Right ventricle myocardium superior (tissue), 1 donor: ENCODE measurements at regions not wholly inside any gene's neighbourhood (a gene's known extent, or its start where the extent isn't known, plus 50 kb on each side); places are given as distances from the start of the nearest gene placed in this dataset.

Experiments used
- ATAC-seq: fragments of 200-7000 bp; cut with Tn5 transposase; one replicate; pipeline ENCODE4 v1.9.1; 2020; ENCODE audit warnings: mild to moderate bottlenecking; ENCODE audit not compliant: poor library complexity
- DNase-seq: peaks from one replicate; pipeline ENCODE4 v3.0.0-alpha.2; 2020
- intact Hi-C: fragments of 100-400 bp; cut with DNase I; formaldehyde crosslinking; loops from one replicate; pipeline ENCODE4 v1.11.2; 2022
- donor health status: DM: no; HTN: yes; CAD: no; lungs with severe emphysema.

DNA sequence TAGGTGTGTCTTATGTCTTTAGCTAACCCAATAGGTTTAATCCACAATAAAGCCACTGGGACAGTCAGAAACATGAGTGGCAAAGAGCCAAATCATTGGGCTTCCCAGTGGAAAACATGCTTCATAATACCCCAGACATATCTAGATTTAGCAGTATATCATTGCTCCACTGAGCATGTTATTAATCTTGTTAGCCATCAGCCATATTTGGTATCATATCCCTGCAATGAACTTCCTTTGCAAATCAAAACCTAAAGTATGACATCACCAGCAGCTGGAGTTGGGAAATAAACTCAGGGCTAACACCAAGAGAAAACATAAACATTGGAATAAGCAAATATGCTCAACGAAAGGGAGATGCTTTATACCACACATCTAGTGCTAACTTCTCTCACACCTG, 280.8 kb upstream of the NOCT start:
- DNase-seq (no peak), ATAC-seq (no peak)
- intact Hi-C loops: no loop called here

DNA sequence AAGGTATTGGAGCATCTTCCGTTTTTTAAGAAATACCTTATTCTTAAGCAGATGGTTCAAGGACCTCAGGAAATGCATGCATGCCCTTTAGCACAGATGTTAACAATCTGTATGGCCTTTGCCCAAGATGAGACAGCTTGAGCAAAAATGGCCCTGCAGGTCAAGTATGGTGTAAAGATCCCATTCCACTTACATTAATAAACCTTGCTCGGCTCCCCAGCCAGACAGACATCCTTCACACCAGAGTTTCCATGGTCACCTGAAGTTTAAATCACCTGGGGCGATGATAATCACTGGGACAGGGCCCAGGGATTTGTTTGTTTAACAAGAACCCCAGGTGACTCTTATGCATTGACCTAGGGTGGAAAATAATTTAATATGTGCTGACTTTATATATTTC, 287.0 kb upstream of the NOCT start:
- intact Hi-C loops: no loop called here
- DNase-seq (no peak), ATAC-seq (no peak)

DNA sequence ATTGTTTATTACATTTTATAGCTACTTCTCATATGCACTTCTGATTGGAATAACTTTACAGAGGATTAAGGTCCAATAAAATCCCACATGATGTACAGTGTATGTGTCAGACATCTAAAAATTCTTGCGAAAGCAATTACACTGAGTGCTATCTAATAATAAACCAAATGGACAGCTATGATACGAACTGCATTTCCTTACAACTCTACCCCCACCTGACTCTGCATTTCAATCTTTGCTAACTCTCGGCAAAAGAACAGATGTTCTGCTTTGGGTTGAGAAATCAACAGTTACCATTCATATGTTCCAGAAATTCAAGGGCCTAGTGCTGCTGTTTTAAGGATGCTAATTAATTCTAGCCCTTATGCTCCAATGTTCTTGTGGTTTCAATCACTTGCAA, 287.9 kb upstream of the NOCT start:
- ATAC-seq: peak; percentile 20
- intact Hi-C loops: no loop called here

DNA sequence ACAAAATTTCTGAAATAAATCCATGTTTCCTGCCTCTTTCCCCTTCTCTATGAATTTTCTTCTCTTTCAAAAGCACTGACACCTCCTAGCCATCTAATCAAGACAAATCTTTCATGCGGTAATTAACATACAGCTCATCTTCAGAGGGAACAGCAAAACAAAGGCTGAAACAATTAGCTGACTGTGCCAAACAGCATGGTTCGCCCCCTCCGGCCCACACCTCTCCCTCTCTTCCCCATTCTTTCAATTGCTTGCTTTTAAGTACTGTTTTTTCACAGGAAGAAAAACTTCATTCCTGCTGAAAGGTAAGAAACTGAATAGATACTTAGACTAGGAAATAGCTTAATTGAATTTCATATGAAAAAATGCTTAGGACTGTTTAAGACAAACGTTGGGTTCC, 291.1 kb upstream of the NOCT start:
- DNase-seq: no peak
- ATAC-seq: no peak
- intact Hi-C loops: no loop called here

More for the DNA sequence above, 287.9 kb upstream of the NOCT start:
- DNase-seq: no peak

DNA sequence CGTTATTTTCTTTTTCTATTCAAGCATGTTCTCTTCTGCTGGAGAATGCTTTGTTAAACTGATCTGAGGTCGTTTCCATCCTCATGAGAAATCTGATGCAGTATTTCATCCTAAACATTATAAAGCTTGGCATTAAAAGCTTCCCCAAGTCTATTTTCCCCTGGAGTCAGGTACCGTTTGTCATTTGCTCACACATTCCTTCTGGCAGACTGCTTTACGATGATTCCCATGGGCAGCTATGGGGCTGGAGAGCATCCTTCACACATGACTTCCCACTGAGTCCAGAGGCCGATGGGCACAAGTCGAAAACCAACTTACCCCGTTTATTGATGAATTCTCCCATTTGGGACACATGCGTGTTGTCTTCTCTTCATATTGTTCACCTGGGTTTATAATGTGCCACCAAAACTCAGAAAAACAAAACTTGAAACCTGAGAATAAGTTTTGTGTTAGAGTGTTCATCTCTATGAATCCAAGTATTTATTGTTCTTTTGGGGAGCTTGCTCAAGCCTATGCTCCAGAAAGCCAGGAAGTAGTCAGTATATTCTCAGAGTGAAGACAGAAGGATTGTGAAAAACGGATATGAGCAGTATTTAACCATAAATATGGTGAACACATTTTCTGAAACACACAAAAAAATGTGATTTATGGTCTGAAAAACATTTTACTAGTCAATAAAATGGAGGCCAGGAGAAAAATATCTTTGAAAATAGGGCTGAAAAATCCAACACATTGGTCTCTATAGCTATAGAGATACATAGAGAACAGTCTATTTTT, 298.8 kb upstream of the NOCT start:
- ATAC-seq: no peak
- intact Hi-C loops: no loop called here

DNA sequence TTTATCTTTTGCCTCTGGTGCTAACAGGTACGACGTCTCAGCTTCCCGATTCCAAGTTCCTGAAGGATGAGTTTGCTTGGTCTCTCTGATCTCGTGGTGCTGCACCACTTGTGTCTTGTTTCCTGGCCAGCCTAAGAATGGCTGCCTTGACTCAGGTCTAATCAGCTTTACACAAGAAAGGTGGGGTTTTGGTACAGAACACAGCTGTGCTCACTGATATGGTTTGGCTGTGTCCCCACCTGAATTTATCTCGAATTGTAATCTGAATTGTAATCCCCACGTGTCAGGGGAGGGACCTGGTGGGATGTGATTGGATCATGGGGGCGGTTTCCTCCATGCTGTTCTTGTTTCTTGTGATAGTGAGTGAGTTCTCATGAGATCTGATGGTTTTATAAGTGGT, 305.3 kb upstream of the NOCT start:
- ATAC-seq (no peak), DNase-seq (no peak)
- intact Hi-C loops: no loop called here

More for the DNA sequence above, 298.8 kb upstream of the NOCT start:
- no peak for DNase-seq

DNA sequence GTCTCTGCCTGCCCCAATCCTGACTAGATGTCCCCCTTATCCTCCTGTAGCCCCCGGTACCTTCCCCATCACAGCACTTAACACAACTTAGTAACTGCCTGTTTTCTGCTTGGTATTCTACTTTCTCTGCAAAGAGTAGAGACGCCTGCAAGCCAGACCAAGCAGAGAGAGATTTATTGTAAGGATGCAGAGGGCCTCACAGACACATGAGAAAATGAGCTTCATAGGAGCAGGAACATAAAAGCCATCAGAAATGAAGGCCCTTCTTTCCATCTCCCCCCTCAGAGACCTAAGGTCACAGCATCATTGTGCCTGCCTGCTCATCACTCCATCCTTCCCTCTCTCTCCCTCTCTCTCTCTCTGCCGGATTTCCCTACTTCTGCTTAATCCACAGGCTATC, 305.7 kb upstream of the NOCT start:
- intact Hi-C loops: no loop called here
- ATAC-seq: no peak
- no peak for DNase-seq

DNA sequence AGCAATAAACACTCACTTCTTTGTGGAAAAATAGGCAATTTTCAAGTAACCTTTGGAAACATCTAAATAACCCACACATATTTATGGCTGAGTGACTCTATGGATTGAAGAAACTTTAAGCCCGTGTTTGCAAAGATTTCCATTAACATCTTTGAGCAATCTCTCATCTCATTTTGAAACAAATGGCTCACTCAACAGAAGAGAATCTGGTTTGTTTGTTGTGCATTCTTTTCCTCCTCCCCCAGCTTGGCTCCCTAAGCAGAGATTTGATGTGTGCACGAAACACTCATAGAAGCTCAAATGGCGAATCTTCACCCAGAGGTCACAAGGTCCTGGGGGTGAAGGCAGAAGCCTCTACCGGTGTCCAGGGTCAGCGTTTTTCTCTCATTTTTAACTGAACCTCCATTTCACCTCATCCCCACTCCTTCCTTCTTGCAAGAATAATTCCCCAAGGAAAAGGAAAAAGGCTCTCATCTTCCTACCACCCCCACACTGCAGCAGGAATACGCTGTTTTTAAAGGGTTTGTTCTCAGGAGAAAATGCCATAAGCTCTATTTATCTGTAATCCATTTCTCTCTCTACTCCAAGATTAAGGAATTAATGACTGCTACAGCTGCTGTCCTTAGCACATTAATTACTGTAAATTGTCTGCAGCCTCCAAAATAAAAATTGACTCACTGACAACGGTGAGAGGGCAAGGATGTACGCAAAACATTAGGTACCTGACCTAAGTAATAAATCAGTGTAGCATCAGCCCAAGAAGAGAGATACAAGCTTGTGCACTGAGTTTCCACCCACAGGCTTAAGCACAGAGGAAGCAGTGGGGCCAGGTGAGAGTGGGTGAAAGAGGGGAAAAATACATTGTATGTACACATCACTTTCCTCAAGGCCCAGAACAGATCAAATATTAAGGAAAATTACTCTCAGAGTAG, 307.6 kb upstream of the NOCT start:
- intact Hi-C loops: no loop called here
- no peak for DNase-seq
- no peak for ATAC-seq

DNA sequence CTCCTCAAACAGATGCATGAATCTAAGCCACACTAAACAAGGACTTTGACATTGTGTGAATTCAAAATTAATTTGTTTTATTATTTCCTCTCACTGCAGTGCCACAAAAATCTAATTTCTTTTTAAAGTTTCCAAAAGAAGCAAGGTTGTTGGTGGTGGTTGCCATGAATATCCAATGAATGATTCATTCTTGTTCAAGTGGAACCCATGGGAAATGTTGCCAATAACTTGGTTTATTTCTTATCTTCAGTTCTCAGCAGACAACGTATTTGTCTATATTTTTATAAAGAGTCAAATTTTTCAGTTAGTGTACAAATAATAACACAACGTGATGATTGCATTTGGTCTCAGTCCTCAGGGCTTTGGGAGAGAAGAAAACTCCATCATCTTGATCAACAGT, 309.4 kb upstream of the NOCT start:
- intact Hi-C loops: no loop called here
- DNase-seq: no peak
- no peak for ATAC-seq

DNA sequence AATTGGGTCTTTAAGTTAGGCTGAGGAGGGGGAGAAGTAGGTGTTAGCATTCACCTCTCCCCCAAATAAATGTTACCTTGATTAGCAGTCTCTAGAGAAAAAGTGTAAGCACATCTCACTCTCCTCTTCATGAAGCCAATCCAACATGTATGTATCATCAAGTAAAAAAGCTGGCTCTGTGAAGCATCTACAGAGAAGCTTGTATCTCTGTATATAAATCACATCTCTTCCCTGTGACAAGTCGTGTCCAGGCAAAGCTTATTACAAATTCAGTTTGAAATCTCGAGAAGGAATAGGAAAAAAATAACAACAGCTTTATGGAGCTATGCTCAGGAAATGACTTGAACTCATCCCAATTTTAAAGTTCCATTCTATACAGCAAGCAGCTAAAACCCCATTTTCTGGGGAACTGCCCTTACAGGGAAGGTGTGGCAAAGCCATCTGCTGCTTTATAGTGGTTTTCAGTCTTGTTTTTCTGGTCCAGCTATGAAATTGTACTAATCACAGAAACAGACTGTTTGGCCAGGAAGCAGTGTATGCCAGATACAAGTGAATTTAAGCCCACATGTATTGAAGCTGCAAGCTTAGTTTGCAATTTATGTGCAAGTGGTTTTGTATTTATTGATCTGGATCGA, 313.3 kb upstream of the NOCT start:
- intact Hi-C loops: no loop called here
- no peak for ATAC-seq
- DNase-seq: no peak

DNA sequence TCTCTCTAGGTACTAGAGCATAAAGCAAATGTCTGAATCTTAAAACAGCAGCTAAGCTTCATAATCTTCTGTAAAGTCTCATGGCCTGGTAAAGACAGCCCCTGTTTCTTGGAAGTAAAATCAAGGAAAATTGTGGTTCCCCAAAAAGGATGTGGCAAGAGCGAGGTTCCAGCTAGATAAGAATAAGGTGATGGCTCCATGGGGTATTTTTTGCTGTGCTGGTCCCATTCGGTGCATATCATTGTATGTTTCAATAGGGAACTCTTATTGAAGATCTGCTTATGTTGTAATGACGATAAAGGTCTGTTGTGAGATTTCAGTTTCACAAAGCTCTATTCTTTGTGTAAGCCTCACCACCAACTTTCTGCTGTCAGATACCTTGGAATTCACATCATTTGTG, 316.9 kb upstream of the NOCT start:
- intact Hi-C loops: no loop called here
- no peak for ATAC-seq
- DNase-seq: no peak

DNA sequence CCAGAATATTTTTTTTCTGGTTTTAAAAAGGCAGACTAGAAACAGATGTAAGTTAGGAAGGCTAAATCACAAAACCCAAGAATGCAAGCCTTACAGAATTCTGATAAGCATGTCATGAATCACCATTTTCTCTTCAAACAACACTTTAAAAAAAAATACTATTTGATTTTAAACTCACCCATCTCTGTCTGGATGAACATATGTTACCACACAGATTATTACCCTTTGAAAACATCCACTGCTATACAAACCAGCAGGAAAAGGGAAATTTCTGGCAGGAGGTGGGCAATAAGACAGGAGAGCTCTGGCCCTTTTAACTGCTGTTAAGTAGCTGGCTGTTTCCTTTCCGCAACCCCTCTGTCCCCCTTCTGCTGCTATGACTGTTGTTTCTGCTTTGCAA, 317.7 kb upstream of the NOCT start:
- intact Hi-C loops: no loop called here
- no peak for ATAC-seq

DNA sequence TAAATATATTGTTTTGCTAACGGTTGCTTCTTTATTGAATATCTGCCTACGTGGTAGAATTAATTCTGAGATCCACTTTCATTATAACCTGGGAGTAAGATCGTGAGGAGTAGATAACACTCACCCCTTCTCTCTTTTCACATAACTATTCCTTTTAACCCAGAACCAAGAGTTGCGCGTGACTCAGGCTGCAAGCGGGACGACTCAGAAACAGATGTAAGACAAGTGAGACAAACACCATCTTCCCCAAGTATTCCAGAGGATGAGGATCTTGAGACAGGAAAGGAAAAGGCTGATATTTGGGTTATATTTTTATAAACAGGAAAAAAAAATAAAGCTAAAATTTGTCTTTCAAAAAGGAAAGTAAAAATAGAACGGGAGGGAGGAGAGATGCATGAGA, 318.8 kb upstream of the NOCT start:
- intact Hi-C loops: no loop called here
- ATAC-seq: no peak
- DNase-seq: no peak

More for the DNA sequence above, 317.7 kb upstream of the NOCT start:
- no peak for DNase-seq

DNA sequence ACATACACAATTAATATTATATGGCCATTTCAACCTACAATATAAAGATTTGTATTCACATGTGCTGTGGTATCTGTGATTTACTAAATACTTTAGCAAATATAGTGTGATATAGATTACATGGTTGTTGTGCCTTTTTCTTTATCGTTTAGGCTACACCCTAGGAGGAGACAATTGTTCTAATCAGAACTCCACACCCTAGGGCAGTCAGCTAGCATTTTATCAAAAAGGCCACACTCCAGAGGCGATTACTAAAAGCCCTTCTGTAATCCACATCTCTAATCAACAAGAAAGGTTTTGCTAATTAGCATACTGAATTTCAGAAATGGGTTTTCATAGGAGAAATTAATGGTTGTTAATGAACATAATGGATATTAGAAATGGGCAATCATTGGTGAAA, 319.5 kb upstream of the NOCT start:
- ATAC-seq: no peak
- intact Hi-C loops: no loop called here
- DNase-seq: no peak

DNA sequence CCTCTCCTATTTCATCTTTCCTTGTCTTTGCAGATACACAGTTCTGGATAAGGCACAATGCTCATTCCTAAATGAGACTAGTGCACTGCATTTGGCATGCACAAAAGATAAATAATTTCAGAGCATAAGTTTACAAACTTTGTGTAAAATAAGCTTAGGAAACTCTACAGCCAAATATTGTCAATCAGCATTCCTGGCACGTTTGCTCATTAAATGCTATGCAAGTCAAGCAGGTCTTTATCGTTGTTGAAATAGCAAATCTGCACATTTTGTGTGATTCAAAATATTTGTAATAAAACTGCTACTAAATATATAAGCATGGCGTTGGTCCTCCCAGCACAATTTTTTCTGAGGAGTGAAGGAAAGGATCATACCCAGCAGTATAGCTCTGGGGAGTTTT, 322.1 kb upstream of the NOCT start:
- ATAC-seq (no peak), DNase-seq (no peak)
- intact Hi-C loops: no loop called here

DNA sequence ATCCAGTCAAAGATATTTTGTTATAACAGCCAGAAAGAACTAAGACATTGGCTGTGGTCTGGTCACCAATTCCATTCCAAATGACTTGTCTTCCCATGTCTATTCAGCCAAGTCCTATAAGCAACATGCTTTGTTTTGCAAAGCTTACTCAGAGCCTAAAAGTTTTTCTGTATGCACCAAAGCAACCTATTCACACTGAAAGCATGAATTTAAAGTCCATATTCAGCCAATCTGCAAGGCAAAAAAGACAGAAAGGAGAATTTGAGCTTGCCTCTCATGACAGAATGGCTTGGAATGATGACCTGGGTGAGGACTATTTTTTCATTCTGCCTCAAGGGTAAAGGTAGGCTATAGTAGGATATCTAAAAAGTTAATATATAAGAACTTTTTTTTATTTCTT, 323.2 kb upstream of the NOCT start:
- no peak for ATAC-seq
- intact Hi-C loops: no loop called here
- no peak for DNase-seq

DNA sequence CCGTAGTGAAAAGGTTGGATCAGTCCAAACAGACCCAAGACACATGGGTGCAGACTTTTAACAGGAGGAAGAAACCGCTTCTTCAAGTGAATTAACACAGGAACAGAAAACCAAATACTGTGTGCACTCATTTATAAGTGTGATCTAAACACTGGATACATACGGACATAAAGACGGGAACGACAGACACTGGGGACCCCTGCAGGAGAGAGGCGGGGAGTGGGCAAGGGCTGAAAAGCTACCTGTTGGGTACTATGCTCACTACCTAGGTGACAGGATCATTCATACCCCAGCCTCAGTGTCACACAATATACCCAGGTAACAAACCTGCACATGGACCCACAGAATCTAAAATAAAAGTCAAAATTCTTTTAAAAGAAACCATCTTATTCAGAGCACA, 326.0 kb upstream of the NOCT start:
- ATAC-seq: no peak
- DNase-seq: no peak
- intact Hi-C loops: loop anchor here (5.0 kb wide), 1 partner anchor 183 kb away; no protein-coding TSS in a partner anchor

DNA sequence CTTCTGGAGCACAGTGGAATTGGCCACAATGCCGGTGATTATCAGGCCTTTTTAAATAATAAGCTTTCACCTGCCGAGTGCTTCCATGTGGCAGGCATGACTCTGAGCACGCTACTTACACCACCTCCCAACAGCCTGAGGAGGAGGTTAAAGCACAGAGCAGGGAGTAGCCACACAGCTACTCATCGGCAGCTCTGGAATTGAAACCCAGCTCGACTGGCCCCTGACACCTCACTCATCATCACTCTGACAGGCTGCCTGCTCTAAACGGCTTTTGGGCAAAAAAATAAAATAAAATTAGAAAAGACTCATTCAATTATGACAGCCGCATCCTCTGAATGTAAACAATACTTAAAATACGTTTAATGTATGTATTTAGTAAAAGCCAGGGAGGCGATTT, 326.4 kb upstream of the NOCT start:
- intact Hi-C loops: loop anchor here (5.0 kb wide), 1 partner anchor 183 kb away; no protein-coding TSS in a partner anchor
- DNase-seq (no peak), ATAC-seq (no peak)

DNA sequence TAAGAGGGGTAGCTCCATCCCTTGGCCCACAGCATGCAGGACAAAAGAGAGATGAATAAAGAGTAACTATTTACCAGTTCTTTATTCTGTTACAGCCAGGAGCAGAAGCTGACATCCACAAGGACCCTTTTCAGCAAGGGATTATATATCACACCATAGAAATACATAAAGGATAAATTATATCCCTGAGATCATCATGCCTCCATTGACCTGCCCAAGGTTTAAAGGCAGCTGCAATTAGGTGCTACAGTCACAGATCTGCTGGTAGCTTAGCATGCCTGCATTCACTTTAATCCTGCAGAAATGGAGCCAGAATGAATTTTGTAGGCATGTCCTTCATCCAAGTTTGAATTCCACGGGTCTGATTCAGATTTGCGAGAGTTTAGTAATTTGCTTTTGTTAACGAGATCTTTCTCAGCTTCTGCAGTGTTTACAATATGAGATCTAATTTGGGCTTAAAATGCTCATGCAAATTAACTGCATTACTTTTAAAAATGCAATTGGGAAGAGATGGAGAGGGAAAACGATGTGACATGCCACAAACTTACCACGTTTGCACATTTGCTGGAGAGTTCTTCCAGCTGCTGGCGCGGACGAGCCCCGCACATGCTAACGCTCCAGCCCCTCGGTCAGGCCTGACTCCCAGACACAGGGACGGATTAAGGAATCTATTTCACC, 327.0 kb upstream of the NOCT start:
- intact Hi-C loops: loop anchor here (5.0 kb wide), 1 partner anchor 184 kb away; no protein-coding TSS in a partner anchor
- ATAC-seq: no peak
- DNase-seq: no peak
